Activated naive CD8-positive, alpha-beta T cell treated with anti-CD3 and anti-CD28 coated beads, Interleukin-2, amount 10 ng/mL, durations not matched to agents 7 days and 5 days (primary cell): ENCODE measurements at regions not wholly inside any gene's neighbourhood (a gene's known extent, or its start where the extent isn't known, plus 50 kb on each side); places are given as distances from the start of the nearest gene placed in this dataset.

ENCODE experiments used
- ATAC-seq: fragments of 150-1000 bp; cut with Tn5 transposase; one replicate; pipeline ENCODE4 v1.10.0; 2021; ENCODE audit warnings: low read depth, moderate library complexity
- POLR2A ChIA-PET: fragments of 350-600 bp; sonication (Branson Sonifier 250); formaldehyde crosslinking; loops from one replicate; lab custom pipeline; 2021; ENCODE audit warnings: antibody characterized with exemption; lab: Charles Lee
- DNase-seq: peaks from one replicate; pipeline ENCODE4 v3.0.0; 2021
- H3K27ac Mint-ChIP-seq: one replicate; pipeline ENCODE4 v1.8.0; 2022; ENCODE audit warnings: mild to moderate bottlenecking, mixed read lengths
- H3K27me3 Mint-ChIP-seq: one replicate; pipeline ENCODE4 v1.8.0; 2022; ENCODE audit warnings: mild to moderate bottlenecking, moderate library complexity, mixed read lengths
- H3K36me3 Mint-ChIP-seq: one replicate; pipeline ENCODE4 v1.8.0; 2021; ENCODE audit warnings: mild to moderate bottlenecking, mixed read lengths
- H3K4me1 Mint-ChIP-seq: one replicate; pipeline ENCODE4 v1.8.0; 2021; ENCODE audit warnings: mixed read lengths
- H3K4me3 Mint-ChIP-seq: one replicate; pipeline ENCODE4 v1.8.0; 2022; ENCODE audit warnings: mild to moderate bottlenecking, moderate library complexity, mixed read lengths
- H3K9me3 Mint-ChIP-seq: one replicate; pipeline ENCODE4 v1.8.0; 2021; ENCODE audit warnings: mixed read lengths

- no peak overlapping the region for H3K4me3 Mint-ChIP-seq
- no peaks in the 10 kb centered on the region for H3K4me1 Mint-ChIP-seq
- DNase-seq (no peak), ATAC-seq (no peak)
- H3K27me3 Mint-ChIP-seq = peaks cover 10% of the 10 kb centered on the region
- H3K27ac Mint-ChIP-seq = no peak overlapping the region
- no peaks in the 10 kb centered on the region for H3K9me3 Mint-ChIP-seq
- no peaks in the 10 kb centered on the region for H3K36me3 Mint-ChIP-seq
- POLR2A ChIA-PET = no interaction called here
Observed at GRCh38 chr1:90784186-90784847, 67.2 kb upstream of the BARHL2 start.

DNA sequence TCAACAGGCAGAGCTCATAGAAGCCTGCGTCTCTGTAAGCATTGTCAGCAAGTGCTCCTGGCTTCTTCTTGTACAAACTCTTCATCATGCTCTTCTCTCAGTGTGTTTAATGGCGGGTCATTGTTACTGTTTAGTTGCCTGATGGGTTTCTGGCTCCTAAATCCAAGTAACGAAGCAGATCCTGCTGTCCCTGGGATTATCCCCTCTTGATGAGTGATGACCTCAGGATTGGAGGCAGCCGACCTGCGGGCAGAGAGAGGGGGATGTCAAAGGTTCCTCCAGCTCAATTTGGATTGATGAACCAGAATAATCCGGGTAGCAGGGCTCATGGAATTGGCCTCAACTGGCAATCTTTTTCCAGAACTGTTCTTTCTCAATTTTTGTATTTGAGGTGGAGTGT, 66.1 kb upstream of the BARHL2 start:
- ATAC-seq = no peak
- H3K4me1 Mint-ChIP-seq = no peaks in the 10 kb centered on the region

GRCh38 chr1:90782046-90782445, 64.9 kb upstream of the BARHL2 start:
- DNase-seq (no peak), ATAC-seq (no peak)
- POLR2A ChIA-PET = no interaction called here
- Mint-ChIP-seq H3K27ac (no peak overlapping the region), H3K4me1 (no peaks in the 10 kb centered on the region), H3K9me3 (no peaks in the 10 kb centered on the region), H3K27me3 (peaks cover 10% of the 10 kb centered on the region), H3K4me3 (no peak overlapping the region), H3K36me3 (no peaks in the 10 kb centered on the region)

More for the DNA sequence above, 66.1 kb upstream of the BARHL2 start:
- no peak overlapping the region for H3K4me3 Mint-ChIP-seq
- no peaks in the 10 kb centered on the region for H3K36me3 Mint-ChIP-seq
- DNase-seq = no peak
- H3K27ac Mint-ChIP-seq = no peak overlapping the region
- POLR2A ChIA-PET = no interaction called here
- H3K9me3 Mint-ChIP-seq = no peaks in the 10 kb centered on the region
- peaks cover 10% of the 10 kb centered on the region for H3K27me3 Mint-ChIP-seq

DNA sequence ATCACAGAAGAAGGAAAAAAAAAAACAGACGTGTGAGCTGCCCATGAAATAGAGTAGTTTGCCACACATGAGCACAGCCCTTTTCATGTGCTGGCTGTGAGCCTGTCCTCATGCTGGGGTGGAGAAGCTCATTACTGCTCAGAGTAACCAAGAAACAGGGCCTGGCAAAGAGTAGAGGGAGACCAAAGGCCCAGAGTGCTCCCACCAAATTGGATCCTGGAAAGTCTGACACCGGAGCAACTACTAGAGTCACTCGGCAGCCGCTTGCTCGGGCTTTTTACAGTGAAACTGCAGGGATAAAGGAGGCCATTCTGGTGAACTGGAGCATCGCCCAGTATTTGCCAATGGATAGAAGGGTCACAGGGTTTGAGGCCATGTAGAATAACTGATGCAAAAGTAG, 64.4 kb upstream of the BARHL2 start:
- no peak overlapping the region for H3K4me3 Mint-ChIP-seq
- H3K4me1 Mint-ChIP-seq = no peaks in the 10 kb centered on the region
- POLR2A ChIA-PET = no interaction called here
- no peak overlapping the region for H3K27ac Mint-ChIP-seq
- DNase-seq (no peak), ATAC-seq (no peak)
- no peaks in the 10 kb centered on the region for H3K9me3 Mint-ChIP-seq
- no peaks in the 10 kb centered on the region for H3K36me3 Mint-ChIP-seq
- peaks cover 10% of the 10 kb centered on the region for H3K27me3 Mint-ChIP-seq

DNA sequence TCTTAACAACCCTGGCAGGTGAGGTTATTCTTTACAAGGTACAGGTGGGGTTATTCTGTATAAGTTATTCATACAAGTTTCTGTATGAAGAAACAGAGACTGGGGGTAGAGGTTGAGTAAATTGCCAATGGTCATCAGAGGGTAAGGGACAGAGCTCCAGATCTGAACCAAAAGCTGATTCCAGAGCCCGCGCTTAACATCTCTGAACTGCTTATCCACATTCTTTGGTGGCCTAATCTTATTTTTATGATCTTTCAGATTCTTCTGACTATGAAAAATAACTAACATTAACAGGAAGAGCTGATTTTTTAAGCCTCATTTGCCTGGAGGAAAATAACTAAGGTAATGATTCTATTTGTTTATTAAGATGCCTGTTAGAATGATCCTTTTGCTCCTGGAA, 63.9 kb upstream of the BARHL2 start:
- Mint-ChIP-seq H3K27me3 (peaks cover 10% of the 10 kb centered on the region), H3K27ac (no peak overlapping the region), H3K36me3 (no peaks in the 10 kb centered on the region)

GRCh38 chr1:90779573-90779972, 62.5 kb upstream of the BARHL2 start:
- Mint-ChIP-seq H3K4me3 (no peak overlapping the region), H3K27me3 (peaks cover 7% of the 10 kb centered on the region), H3K4me1 (no peaks in the 10 kb centered on the region), H3K9me3 (no peaks in the 10 kb centered on the region), H3K27ac (no peak overlapping the region), H3K36me3 (no peaks in the 10 kb centered on the region)
- POLR2A ChIA-PET = no interaction called here
- no peak for DNase-seq
- ATAC-seq = no peak

More for the DNA sequence above, 63.9 kb upstream of the BARHL2 start:
- H3K4me3 Mint-ChIP-seq = no peak overlapping the region
- POLR2A ChIA-PET = no interaction called here
- DNase-seq = no peak
- H3K9me3 Mint-ChIP-seq = no peaks in the 10 kb centered on the region
- ATAC-seq = no peak
- no peaks in the 10 kb centered on the region for H3K4me1 Mint-ChIP-seq

DNA sequence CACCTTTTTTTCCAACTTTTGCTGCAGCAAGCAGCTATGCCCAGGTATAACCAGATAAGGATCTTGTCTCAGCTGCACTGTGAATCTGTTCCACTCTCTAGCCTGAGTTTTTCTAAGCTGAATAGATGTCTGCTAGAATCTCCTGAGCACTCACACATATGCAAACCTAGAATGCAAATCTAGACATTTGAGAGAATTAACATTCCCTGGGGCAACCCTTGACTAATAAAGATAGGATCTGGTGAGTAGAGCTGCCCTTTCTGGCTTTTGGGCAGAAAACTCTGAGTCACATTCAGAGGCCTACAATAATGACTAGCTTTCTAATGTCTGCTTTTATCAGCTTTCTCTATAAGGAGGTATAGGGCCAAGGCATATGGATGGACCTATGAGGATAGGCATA, 61.4 kb upstream of the BARHL2 start:
- Mint-ChIP-seq H3K4me1 (no peaks in the 10 kb centered on the region), H3K9me3 (no peaks in the 10 kb centered on the region), H3K36me3 (no peaks in the 10 kb centered on the region), H3K4me3 (no peak overlapping the region), H3K27me3 (peaks cover 5% of the 10 kb centered on the region), H3K27ac (no peak overlapping the region)
- POLR2A ChIA-PET = no interaction called here
- ATAC-seq (no peak), DNase-seq (no peak)

DNA sequence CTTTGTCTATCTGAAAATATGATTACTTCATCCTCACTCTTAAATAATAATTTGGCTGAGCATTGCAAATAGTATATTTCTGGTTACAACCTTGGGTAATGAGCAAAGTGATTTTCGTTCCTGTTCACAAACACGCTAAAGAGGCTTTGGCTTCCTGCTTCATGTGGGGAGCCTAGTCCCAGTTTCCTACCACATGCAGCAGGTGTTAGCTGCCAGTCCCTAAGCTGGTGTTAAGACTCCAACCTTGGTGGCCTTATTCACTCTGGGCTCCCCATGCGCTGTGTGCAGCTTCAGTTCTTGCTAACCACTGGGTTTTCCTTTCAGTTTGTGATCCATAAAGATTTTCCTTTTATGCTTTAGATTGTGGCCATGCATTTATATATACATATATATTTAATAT, 56.7 kb upstream of the BARHL2 start:
- no peak overlapping the region for H3K27ac Mint-ChIP-seq
- ATAC-seq (no peak), DNase-seq (no peak)
- peaks cover 3% of the 10 kb centered on the region for H3K27me3 Mint-ChIP-seq
- H3K4me3 Mint-ChIP-seq = no peak overlapping the region
- POLR2A ChIA-PET = no interaction called here
- no peaks in the 10 kb centered on the region for H3K36me3 Mint-ChIP-seq
- H3K4me1 Mint-ChIP-seq = no peaks in the 10 kb centered on the region
- H3K9me3 Mint-ChIP-seq = no peaks in the 10 kb centered on the region

DNA sequence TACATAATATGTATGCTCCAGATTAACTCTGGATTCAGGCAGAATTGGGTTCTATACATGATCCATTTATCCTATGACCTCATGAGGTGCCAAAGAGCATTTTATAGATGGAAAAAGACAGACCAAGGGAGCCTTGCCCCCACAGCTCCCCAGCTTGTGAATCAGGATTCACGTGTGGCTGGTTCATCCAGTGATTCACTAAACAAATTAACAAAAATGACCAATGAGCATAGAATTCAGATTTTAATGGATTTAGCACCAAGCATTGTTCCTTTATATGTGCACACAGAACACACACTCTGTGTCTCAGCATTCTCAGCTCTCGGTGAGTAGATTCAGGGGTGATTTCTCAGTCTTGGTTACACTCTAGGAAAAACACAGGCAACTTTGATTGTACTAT, 51.7 kb upstream of the BARHL2 start:
- DNase-seq = no peak
- H3K4me1 Mint-ChIP-seq = peaks cover 4% of the 10 kb centered on the region
- no peak overlapping the region for H3K4me3 Mint-ChIP-seq
- peaks cover 13% of the 10 kb centered on the region for H3K27me3 Mint-ChIP-seq
- H3K27ac Mint-ChIP-seq = no peak overlapping the region
- no peak for ATAC-seq
- POLR2A ChIA-PET = no interaction called here
- H3K9me3 Mint-ChIP-seq = no peaks in the 10 kb centered on the region
- no peaks in the 10 kb centered on the region for H3K36me3 Mint-ChIP-seq

DNA sequence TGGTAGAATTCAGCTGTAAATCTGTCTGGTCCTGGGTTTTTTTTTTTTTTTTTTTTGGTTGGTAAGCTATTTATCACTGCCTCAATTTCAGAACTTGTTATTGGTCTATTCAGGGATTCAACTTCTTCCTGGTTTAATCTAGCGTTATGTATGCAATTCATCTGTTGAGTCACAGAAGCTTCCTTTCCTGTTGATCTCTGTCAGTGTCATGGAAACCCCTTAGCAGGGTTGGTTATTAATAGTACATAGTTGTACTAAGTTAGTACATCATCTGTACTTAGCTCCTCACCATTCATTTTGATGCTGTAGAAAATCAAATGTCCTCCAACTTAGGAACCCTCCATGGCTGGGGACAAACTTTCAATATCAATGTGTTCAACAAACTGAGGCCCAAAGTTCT, 51.0 kb upstream of the BARHL2 start:
- peaks cover 4% of the 10 kb centered on the region for H3K4me1 Mint-ChIP-seq
- POLR2A ChIA-PET = no interaction called here
- H3K27ac Mint-ChIP-seq = no peak overlapping the region
- H3K36me3 Mint-ChIP-seq = no peaks in the 10 kb centered on the region
- no peak for ATAC-seq
- H3K9me3 Mint-ChIP-seq = no peaks in the 10 kb centered on the region
- H3K27me3 Mint-ChIP-seq = peaks cover 13% of the 10 kb centered on the region
- no peak for DNase-seq
- no peak overlapping the region for H3K4me3 Mint-ChIP-seq
